Activated CD8-positive, alpha-beta T cell treated with anti-CD3 and anti-CD28 coated beads for 36 hours (primary cell): ENCODE measurements at regions not wholly inside any gene's neighbourhood (a gene's known extent, or its start where the extent isn't known, plus 50 kb on each side); places are given as distances from the start of the nearest gene placed in this dataset.

Experiments used
- ATAC-seq: fragments of 200-7000 bp; cut with Tn5 transposase; one replicate; pipeline ENCODE4 v1.10.0; 2021; ENCODE audit warnings: mild to moderate bottlenecking, moderate library complexity
- CTCF ChIA-PET: fragments of 350-600 bp; sonication (Branson Sonifier 250); formaldehyde crosslinking; loops from one replicate; lab custom pipeline; 2021; ENCODE audit warnings: antibody characterized with exemption; lab: Charles Lee
- POLR2A ChIA-PET: fragments of 350-600 bp; sonication (Branson Sonifier 250); formaldehyde crosslinking; loops from one replicate; lab custom pipeline; 2021; ENCODE audit warnings: antibody characterized with exemption; lab: Charles Lee
- DNase-seq: peaks from one replicate; pipeline ENCODE4 v3.0.0-alpha.2; 2020
- H3K27ac Mint-ChIP-seq: one replicate; pipeline ENCODE4 v1.8.0; 2021; ENCODE audit warnings: mild to moderate bottlenecking, mixed read lengths
- H3K27me3 Mint-ChIP-seq: one replicate; pipeline ENCODE4 v1.8.0; 2021; ENCODE audit warnings: mixed read lengths
- H3K36me3 Mint-ChIP-seq: one replicate; pipeline ENCODE4 v1.8.0; 2021; ENCODE audit warnings: low read depth, mixed read lengths
- H3K4me1 Mint-ChIP-seq: one replicate; pipeline ENCODE4 v1.8.0; 2021; ENCODE audit warnings: low read depth, mixed read lengths
- H3K4me3 Mint-ChIP-seq: one replicate; pipeline ENCODE4 v1.8.0; 2021; ENCODE audit warnings: mild to moderate bottlenecking, moderate library complexity, mixed read lengths
- H3K9me3 Mint-ChIP-seq: one replicate; pipeline ENCODE4 v1.8.0; 2021; ENCODE audit warnings: mixed read lengths
- CTCF ChIP-seq: fragments of 200-600 bp; IDR thresholded peaks from one replicate; pipeline ENCODE4 v1.8.0; 2022; ENCODE audit warnings: antibody characterized with exemption, mild to moderate bottlenecking
- intact Hi-C: fragments of 100-400 bp; cut with micrococcal nuclease; formaldehyde crosslinking; loops from one replicate; pipeline ENCODE4 v1.10.0; 2022

- CTCF ChIA-PET = interaction anchor here (1.4 kb wide), 1 partner anchor 138 kb away, joined by 3 read pairs; no protein-coding TSS in a partner anchor
- intact Hi-C loops = loop anchor here (10.0 kb wide), 2 partner anchors 141 to 481 kb away; no protein-coding TSS in a partner anchor
- no peak for DNase-seq
Observed at GRCh38 chr9:87816036-87816435, 66.6 kb upstream of the SPATA31E1 start.

GRCh38 chr9:87818308-87818707 lies 64.4 kb upstream of the SPATA31E1 start:
- DNase-seq = no peak
- Mint-ChIP-seq H3K4me3 (no peak overlapping the region), H3K36me3 (no peaks in the 10 kb centered on the region), H3K27ac (no peak overlapping the region), H3K9me3 (no peaks in the 10 kb centered on the region), H3K27me3 (peaks cover 12% of the 10 kb centered on the region), H3K4me1 (no peaks in the 10 kb centered on the region)
- no peak for TF ChIP-seq CTCF
- intact Hi-C loops = loop anchor here (10.0 kb wide), 2 partner anchors 144 to 484 kb away; no protein-coding TSS in a partner anchor
- ChIA-PET CTCF (interaction anchor here (1.3 kb wide), 1 partner anchor 106 kb away, joined by 4 read pairs; no protein-coding TSS in a partner anchor), POLR2A (no interaction called here)
- no peak for ATAC-seq

More at GRCh38 chr9:87816036-87816435, 66.6 kb upstream of the SPATA31E1 start:
- POLR2A ChIA-PET = no interaction called here
- no peaks in the 10 kb centered on the region for H3K9me3 Mint-ChIP-seq
- no peak overlapping the region for H3K27ac Mint-ChIP-seq
- H3K27me3 Mint-ChIP-seq = peaks cover 14% of the 10 kb centered on the region
- no peaks in the 10 kb centered on the region for H3K36me3 Mint-ChIP-seq
- H3K4me3 Mint-ChIP-seq = no peak overlapping the region
- no peak for TF ChIP-seq CTCF
- ATAC-seq = no peak
- peaks cover 3% of the 10 kb centered on the region for H3K4me1 Mint-ChIP-seq

GRCh38 chr9:87824216-87824875 lies 58.3 kb upstream of the SPATA31E1 start:
- no peaks in the 10 kb centered on the region for H3K36me3 Mint-ChIP-seq
- DNase-seq (no peak), ATAC-seq (no peak)
- CTCF ChIA-PET = no interaction called here
- H3K9me3 Mint-ChIP-seq = no peaks in the 10 kb centered on the region
- no peak overlapping the region for H3K4me3 Mint-ChIP-seq
- peaks cover 2% of the 10 kb centered on the region for H3K27me3 Mint-ChIP-seq
- TF ChIP-seq CTCF = no peak
- no peaks in the 10 kb centered on the region for H3K4me1 Mint-ChIP-seq
- intact Hi-C loops = no loop called here
- H3K27ac Mint-ChIP-seq = no peak overlapping the region
- POLR2A ChIA-PET = no interaction called here

- H3K4me3 Mint-ChIP-seq = no peak overlapping the region
- ChIA-PET POLR2A (no interaction called here), CTCF (no interaction called here)
- ATAC-seq (no peak), DNase-seq (no peak)
- H3K27ac Mint-ChIP-seq = no peak overlapping the region
- H3K9me3 Mint-ChIP-seq = no peaks in the 10 kb centered on the region
- peaks cover 6% of the 10 kb centered on the region for H3K27me3 Mint-ChIP-seq
- intact Hi-C loops = no loop called here
- TF ChIP-seq CTCF = no peak
- no peaks in the 10 kb centered on the region for H3K36me3 Mint-ChIP-seq
- H3K4me1 Mint-ChIP-seq = no peaks in the 10 kb centered on the region
Observed at GRCh38 chr9:87824886-87825285, 57.8 kb upstream of the SPATA31E1 start.

- H3K9me3 Mint-ChIP-seq = no peaks in the 10 kb centered on the region
- peaks cover 8% of the 10 kb centered on the region for H3K27me3 Mint-ChIP-seq
- no peak overlapping the region for H3K4me3 Mint-ChIP-seq
- no peak for ATAC-seq
- ChIA-PET CTCF (interaction anchor here (0.7 to 1.0 kb wide), 2 partner anchors 13 to 53 kb away, joined by 3 read pairs; no protein-coding TSS in a partner anchor), POLR2A (no interaction called here)
- no peak overlapping the region for H3K27ac Mint-ChIP-seq
- intact Hi-C loops = no loop called here
- H3K36me3 Mint-ChIP-seq = no peaks in the 10 kb centered on the region
- no peak for DNase-seq
- no peaks in the 10 kb centered on the region for H3K4me1 Mint-ChIP-seq
- TF ChIP-seq CTCF = no peak
Observed at GRCh38 chr9:87826331-87826730, 56.3 kb upstream of the SPATA31E1 start.
